Esophagus squamous epithelium (tissue), 4 donors: ENCODE measurements at regions not wholly inside any gene's neighbourhood (a gene's known extent, or its start where the extent isn't known, plus 50 kb on each side); places are given as distances from the start of the nearest gene placed in this dataset.

Experiments used
- CTCF ChIP-seq, 6 experiments: fragments of 450-650 bp in 4 of 6; fragments of 200-600 bp in 2 of 6; sonication (generic) in 2 of 6; IDR thresholded peaks; one replicate each; pipeline ENCODE4 v1.5.1; 2016 to 2019; ENCODE audit warnings: antibody characterized with exemption in 6 of 6, mild to moderate bottlenecking in 4 of 6, moderate library complexity in 4 of 6
- POLR2A ChIP-seq, 4 donors: fragments of 450-650 bp; IDR thresholded peaks; one replicate each; pipeline ENCODE4 v1.6.1; 2017; ENCODE audit warnings: antibody characterized with exemption in 4 of 4, mild to moderate bottlenecking in 4 of 4, moderate library complexity in 3 of 4

- TF ChIP-seq CTCF (IDR thresholded peaks at IDR 0.05) (no peak), POLR2A (IDR thresholded peaks at IDR 0.05) (no peak)
These were observed 359.0 kb downstream of the BTG1 start for GRCh38 chr12:91786499-91787272.
